ENCODE measurements at regions not wholly inside any gene's neighbourhood (a gene's known extent, or its start where the extent isn't known, plus 50 kb on each side); places are given as distances from the start of the nearest gene placed in this dataset.

DNA sequence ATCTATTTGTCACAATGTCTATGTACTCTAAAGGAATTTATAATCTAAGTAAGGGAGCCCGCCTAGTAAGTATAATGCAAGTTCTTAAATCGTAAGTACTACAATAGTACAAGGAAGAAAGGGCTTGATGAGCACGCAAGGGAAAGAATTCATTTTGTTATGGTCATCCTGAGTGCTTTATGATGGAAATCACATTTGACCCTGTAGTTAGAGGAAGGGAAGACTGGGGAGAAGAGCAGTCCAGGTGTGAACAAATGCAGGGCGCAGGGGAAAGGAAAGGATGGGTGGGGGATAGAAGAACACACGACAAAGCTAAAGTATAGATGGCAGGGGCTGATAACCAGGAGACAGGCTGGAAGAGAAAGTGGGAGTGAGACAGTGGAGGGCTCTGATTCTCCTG is 88.2 kb upstream of the ARMC3 start:
- TF ChIP-seq ZNF696 (CRISPR knock-in tag; conservative IDR thresholded peaks at IDR 0.05) (no peak), BHLHE40 (IDR thresholded peaks at IDR 0.05; ENCODE audit: low read length) (no peak), POLR2A (conservative IDR thresholded peaks at IDR 0.05) (no peak), SP1 (CRISPR knock-in tag; IDR thresholded peaks at IDR 0.05) (no peak), JUN (IDR thresholded peaks at IDR 0.05; ENCODE audit: borderline replicate concordance, low read depth, low read length) (no peak), JUN (CRISPR knock-in tag; IDR thresholded peaks at IDR 0.05; ENCODE audit: borderline replicate concordance) (no peak)
- TF ChIP-seq, protein P1, sequence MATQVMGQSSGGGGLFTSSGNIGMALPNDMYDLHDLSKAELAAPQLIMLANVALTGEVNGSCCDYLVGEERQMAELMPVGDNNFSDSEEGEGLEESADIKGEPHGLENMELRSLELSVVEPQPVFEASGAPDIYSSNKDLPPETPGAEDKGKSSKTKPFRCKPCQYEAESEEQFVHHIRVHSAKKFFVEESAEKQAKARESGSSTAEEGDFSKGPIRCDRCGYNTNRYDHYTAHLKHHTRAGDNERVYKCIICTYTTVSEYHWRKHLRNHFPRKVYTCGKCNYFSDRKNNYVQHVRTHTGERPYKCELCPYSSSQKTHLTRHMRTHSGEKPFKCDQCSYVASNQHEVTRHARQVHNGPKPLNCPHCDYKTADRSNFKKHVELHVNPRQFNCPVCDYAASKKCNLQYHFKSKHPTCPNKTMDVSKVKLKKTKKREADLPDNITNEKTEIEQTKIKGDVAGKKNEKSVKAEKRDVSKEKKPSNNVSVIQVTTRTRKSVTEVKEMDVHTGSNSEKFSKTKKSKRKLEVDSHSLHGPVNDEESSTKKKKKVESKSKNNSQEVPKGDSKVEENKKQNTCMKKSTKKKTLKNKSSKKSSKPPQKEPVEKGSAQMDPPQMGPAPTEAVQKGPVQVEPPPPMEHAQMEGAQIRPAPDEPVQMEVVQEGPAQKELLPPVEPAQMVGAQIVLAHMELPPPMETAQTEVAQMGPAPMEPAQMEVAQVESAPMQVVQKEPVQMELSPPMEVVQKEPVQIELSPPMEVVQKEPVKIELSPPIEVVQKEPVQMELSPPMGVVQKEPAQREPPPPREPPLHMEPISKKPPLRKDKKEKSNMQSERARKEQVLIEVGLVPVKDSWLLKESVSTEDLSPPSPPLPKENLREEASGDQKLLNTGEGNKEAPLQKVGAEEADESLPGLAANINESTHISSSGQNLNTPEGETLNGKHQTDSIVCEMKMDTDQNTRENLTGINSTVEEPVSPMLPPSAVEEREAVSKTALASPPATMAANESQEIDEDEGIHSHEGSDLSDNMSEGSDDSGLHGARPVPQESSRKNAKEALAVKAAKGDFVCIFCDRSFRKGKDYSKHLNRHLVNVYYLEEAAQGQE (IDR thresholded peaks at IDR 0.05; ENCODE audit: borderline replicate concordance): no peak
- TF ChIP-seq, protein P1 (CRISPR knock-in tag; IDR thresholded peaks at IDR 0.05; ENCODE audit: low read depth): no peak
- TF ChIP-seq, protein P2, sequence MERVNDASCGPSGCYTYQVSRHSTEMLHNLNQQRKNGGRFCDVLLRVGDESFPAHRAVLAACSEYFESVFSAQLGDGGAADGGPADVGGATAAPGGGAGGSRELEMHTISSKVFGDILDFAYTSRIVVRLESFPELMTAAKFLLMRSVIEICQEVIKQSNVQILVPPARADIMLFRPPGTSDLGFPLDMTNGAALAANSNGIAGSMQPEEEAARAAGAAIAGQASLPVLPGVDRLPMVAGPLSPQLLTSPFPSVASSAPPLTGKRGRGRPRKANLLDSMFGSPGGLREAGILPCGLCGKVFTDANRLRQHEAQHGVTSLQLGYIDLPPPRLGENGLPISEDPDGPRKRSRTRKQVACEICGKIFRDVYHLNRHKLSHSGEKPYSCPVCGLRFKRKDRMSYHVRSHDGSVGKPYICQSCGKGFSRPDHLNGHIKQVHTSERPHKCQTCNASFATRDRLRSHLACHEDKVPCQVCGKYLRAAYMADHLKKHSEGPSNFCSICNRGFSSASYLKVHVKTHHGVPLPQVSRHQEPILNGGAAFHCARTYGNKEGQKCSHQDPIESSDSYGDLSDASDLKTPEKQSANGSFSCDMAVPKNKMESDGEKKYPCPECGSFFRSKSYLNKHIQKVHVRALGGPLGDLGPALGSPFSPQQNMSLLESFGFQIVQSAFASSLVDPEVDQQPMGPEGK (CRISPR knock-in tag; IDR thresholded peaks at IDR 0.05; ENCODE audit: borderline replicate concordance): no peak
